VCaP (cell line): ENCODE measurements at regions not wholly inside any gene's neighbourhood (a gene's known extent, or its start where the extent isn't known, plus 50 kb on each side); places are given as distances from the start of the nearest gene placed in this dataset.

Experiments used
- H3K27ac ChIP-seq: fragments of 450-650 bp; 2 replicates; pipeline ENCODE4 v1.5.1; 2017
- TF ChIP-seq, protein P1 (sequence below): fragments of 450-650 bp; conservative IDR thresholded peaks from 2 replicates; pipeline ENCODE4 v1.5.1; 2017; ENCODE audit warnings: mild to moderate bottlenecking, moderate library complexity

DNA sequence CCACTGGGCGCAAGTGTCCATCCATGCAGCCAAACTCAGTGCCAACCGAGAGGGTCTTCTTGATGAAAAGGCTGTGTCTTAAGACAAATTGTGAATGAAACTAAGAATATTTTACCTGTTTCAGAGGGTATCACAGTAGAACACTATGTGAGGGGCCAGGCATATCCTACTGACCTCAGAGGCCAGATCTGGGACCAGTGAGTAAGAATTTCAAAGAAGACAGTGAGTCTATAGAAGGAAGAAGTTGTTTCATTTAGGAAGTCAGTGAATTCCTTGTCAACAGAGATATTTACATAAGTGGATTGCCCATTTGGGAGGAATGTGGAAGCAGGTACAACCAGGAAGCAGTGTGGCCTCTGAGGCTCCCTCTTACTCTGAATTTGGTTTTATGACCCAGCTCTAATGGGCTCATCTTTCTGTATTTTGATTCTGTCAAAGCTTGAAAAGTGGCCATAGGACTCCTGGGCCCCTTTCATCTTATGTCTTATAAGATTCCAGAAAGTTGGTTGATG, 137.4 kb downstream of the ZNF664 start:
- no peak overlapping the region for H3K27ac ChIP-seq
- TF ChIP-seq, protein P1, sequence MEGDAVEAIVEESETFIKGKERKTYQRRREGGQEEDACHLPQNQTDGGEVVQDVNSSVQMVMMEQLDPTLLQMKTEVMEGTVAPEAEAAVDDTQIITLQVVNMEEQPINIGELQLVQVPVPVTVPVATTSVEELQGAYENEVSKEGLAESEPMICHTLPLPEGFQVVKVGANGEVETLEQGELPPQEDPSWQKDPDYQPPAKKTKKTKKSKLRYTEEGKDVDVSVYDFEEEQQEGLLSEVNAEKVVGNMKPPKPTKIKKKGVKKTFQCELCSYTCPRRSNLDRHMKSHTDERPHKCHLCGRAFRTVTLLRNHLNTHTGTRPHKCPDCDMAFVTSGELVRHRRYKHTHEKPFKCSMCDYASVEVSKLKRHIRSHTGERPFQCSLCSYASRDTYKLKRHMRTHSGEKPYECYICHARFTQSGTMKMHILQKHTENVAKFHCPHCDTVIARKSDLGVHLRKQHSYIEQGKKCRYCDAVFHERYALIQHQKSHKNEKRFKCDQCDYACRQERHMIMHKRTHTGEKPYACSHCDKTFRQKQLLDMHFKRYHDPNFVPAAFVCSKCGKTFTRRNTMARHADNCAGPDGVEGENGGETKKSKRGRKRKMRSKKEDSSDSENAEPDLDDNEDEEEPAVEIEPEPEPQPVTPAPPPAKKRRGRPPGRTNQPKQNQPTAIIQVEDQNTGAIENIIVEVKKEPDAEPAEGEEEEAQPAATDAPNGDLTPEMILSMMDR, result no peak

DNA sequence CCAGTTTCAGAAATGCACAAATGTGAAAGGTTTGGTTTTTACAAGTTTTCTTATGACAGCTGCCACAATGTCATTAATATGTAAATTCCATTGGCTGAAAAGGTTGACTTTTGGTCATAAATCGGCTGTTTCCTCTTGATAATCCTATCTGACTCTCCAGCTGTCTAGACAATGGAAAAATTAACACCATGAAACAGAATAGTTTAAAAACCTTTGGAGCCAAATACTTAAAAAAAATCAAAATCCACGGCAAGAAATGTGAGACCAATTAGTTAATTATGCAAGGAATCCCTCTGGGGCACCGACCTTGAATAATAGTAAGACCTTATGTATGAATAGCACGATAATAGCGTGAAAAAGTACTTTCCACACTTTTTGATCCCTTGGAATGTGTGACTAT, 138.0 kb downstream of the ZNF664 start:
- no peak overlapping the region for H3K27ac ChIP-seq
- TF ChIP-seq, protein P1, result no peak

DNA sequence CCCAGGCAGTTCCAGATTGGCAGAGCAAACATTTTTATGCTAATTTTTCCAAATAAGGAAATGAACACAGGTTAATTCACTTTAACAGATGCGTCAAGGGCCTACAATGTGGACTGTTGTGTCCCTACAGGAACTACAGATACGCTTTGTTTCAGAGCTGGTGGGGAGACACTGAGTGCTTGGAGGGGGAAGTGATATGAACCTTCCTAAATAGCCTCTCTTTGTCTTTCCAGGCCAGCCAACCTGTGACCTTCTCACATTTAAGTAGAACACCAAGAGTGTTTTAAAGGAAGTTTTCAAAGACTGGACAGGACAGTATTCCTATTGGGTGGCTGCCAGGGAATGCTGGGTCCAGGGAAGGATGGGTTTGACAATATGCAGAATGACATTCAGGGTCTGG, 141.3 kb downstream of the ZNF664 start:
- TF ChIP-seq, protein P1, result no peak

DNA sequence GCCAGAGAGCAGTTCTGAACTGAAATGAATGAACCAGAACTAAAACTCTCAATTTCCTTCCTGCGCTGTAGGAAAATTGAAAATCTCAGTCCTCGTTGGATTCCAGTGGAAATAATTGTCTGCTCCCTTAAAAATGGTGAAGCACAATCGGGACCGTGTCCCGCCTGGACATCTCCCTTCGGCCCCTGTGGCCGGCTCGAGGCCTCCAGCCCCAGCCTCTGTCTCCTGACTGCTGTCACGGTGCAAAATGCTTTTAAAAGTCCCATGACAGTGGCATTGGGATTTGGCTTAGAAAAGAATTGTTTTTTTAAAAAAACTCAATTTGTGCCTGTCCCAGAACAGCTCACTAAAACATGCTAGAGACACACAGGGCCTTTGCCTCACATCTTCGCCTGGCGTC, 142.5 kb downstream of the ZNF664 start:
- H3K27ac ChIP-seq, result no peak overlapping the region
- TF ChIP-seq, protein P1, result no peak

More for the DNA sequence above, 141.3 kb downstream of the ZNF664 start:
- no peak overlapping the region for H3K27ac ChIP-seq

DNA sequence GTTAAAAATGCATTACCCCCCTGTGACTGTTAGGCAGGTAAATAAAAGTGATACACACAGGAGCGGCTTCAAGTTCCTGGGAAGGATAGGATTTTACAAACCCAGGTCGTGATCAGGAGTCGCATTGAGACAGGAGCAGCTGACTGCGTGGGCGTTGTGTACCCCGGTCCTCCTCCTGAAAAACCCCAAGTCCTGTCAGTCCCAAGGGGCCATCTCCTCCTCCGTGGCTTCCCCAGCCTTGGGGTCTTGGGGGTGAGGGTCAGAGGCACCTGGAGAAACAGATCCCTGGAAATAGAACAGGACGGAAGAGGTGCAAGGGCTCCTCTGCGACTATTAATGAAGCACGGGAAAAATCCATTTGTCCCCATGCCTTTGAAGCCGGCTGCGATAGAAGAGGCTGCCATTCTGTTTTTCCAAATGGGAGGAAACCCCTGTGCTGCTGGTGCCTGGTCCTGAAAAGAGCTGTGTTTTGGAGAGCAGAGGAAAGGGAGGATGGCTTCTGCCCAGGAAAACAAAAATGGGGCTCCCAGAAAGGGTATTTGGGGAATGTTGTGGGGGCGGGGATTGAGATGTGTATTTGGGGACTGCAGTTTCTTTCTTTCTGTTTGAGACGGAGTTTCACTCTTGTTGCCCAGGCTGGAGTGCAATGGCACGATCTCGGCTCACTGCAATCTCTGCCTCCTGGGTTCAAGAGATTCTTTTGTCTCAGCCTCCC, 143.1 kb downstream of the ZNF664 start:
- TF ChIP-seq, protein P1, result no peak
- no peak overlapping the region for H3K27ac ChIP-seq

DNA sequence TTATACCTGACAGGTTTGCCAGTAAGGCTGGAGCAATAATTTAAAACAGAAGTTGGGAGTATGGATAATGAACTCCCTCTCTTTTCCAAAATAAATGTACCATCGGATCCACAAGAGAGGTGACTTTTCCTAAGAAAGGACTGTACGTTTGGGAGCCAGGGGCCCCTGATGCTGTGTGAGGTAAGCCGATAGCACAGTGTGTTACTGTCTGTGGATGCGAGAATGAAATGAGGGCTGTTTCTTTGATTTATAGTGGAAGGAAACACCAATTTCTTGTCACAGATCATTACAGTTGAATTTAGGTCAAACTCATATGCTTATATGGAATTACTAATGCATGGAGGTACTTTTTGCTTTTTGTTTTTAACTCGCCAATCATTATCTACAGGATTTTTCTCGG, 147.7 kb downstream of the ZNF664 start:
- no peak overlapping the region for H3K27ac ChIP-seq
- TF ChIP-seq, protein P1, result no peak

DNA sequence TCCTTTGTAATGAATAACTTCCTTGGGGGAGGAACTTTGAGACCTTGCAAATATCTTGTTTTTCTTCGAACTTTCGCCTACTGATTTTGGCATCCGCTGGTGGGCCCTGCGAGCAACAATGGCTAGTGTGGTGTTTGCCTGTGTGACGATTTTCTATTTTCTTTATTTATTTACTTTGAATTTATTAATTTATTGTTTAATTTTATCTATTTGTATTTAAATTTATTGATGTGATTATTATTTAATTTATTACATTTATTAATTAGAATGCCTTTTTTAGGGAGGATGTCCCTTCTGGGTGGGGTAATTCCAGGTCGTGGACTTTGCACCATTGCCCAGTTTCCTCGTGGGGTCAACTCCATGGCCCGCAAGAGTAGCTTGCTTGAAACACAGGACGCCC, 149.7 kb downstream of the ZNF664 start:
- no peak overlapping the region for H3K27ac ChIP-seq

More for the DNA sequence above, 149.7 kb downstream of the ZNF664 start:
- TF ChIP-seq, protein P1, result no peak
